ENCODE measurements at regions not wholly inside any gene's neighbourhood (a gene's known extent, or its start where the extent isn't known, plus 50 kb on each side); places are given as distances from the start of the nearest gene placed in this dataset.
"Not testable (repeated sequence)": the region's sequence is repeated elsewhere in the genome, so short reads cannot be mapped to it uniquely, and the experiment has no call there.

- peaks cover 93% of the 10 kb centered on the region for H3K9me3 Mint-ChIP-seq
- intact Hi-C loops (cut with micrococcal nuclease), result no loop called here
These were observed 375.6 kb upstream of the NUPR2 start for GRCh38 chr7:56491636-56492425.

GRCh38 chr7:56483861-56484550, 367.8 kb upstream of the NUPR2 start:
- H3K27me3 Mint-ChIP-seq, result no peaks in the 10 kb centered on the region
- no peaks in the 10 kb centered on the region for H3K4me1 Mint-ChIP-seq (ENCODE audit: low read depth)
- H3K4me3 Mint-ChIP-seq, result no peak overlapping the region
- intact Hi-C loops (cut with micrococcal nuclease), result no loop called here
- H3K9me3 Mint-ChIP-seq, result peaks cover 91% of the 10 kb centered on the region
- H3K36me3 Mint-ChIP-seq (ENCODE audit: low read depth), result no peaks in the 10 kb centered on the region
- H3K27ac Mint-ChIP-seq, result no peak overlapping the region

More at GRCh38 chr7:56491636-56492425, 375.6 kb upstream of the NUPR2 start:
- Mint-ChIP-seq H3K27ac (no peak overlapping the region), H3K27me3 (no peaks in the 10 kb centered on the region), H3K4me3 (no peak overlapping the region), H3K4me1 (ENCODE audit: low read depth) (no peaks in the 10 kb centered on the region), H3K36me3 (ENCODE audit: low read depth) (no peaks in the 10 kb centered on the region)

GRCh38 chr7:56483153-56483552, 366.9 kb upstream of the NUPR2 start:
- H3K4me3 Mint-ChIP-seq, result no peak overlapping the region
- H3K9me3 Mint-ChIP-seq, result peaks cover 91% of the 10 kb centered on the region
- no peaks in the 10 kb centered on the region for H3K4me1 Mint-ChIP-seq (ENCODE audit: low read depth)
- intact Hi-C loops (cut with micrococcal nuclease), result no loop called here
- H3K27me3 Mint-ChIP-seq, result no peaks in the 10 kb centered on the region
- no peak overlapping the region for H3K27ac Mint-ChIP-seq
- no peaks in the 10 kb centered on the region for H3K36me3 Mint-ChIP-seq (ENCODE audit: low read depth)

- no peaks in the 10 kb centered on the region for H3K36me3 Mint-ChIP-seq (ENCODE audit: low read depth)
- H3K27me3 Mint-ChIP-seq, result no peaks in the 10 kb centered on the region
- no peak overlapping the region for H3K4me3 Mint-ChIP-seq
- H3K27ac Mint-ChIP-seq, result no peak overlapping the region
- intact Hi-C loops (cut with micrococcal nuclease), result no loop called here
- H3K9me3 Mint-ChIP-seq, result peaks cover 93% of the 10 kb centered on the region
- no peaks in the 10 kb centered on the region for H3K4me1 Mint-ChIP-seq (ENCODE audit: low read depth)
These were observed 363.5 kb upstream of the NUPR2 start for GRCh38 chr7:56479748-56480147.

- peaks cover 93% of the 10 kb centered on the region for H3K9me3 Mint-ChIP-seq
- no peak overlapping the region for H3K4me3 Mint-ChIP-seq
- intact Hi-C loops (cut with micrococcal nuclease), result no loop called here
- no peaks in the 10 kb centered on the region for H3K27me3 Mint-ChIP-seq
- H3K36me3 Mint-ChIP-seq (ENCODE audit: low read depth), result no peaks in the 10 kb centered on the region
- H3K4me1 Mint-ChIP-seq (ENCODE audit: low read depth), result no peaks in the 10 kb centered on the region
- H3K27ac Mint-ChIP-seq, result no peak overlapping the region
These were observed 362.9 kb upstream of the NUPR2 start for GRCh38 chr7:56479136-56479535.

GRCh38 chr7:56474271-56474670, 358.1 kb upstream of the NUPR2 start:
- no peak overlapping the region for H3K27ac Mint-ChIP-seq
- peaks cover 95% of the 10 kb centered on the region for H3K9me3 Mint-ChIP-seq
- intact Hi-C loops (cut with micrococcal nuclease), result no loop called here
- H3K4me1 Mint-ChIP-seq (ENCODE audit: low read depth), result no peaks in the 10 kb centered on the region
- H3K27me3 Mint-ChIP-seq, result no peaks in the 10 kb centered on the region
- no peak overlapping the region for H3K4me3 Mint-ChIP-seq
- H3K36me3 Mint-ChIP-seq (ENCODE audit: low read depth), result no peaks in the 10 kb centered on the region

- no peaks in the 10 kb centered on the region for H3K27me3 Mint-ChIP-seq
- H3K9me3 Mint-ChIP-seq, result peaks cover 91% of the 10 kb centered on the region
- H3K4me1 Mint-ChIP-seq (ENCODE audit: low read depth), result no peaks in the 10 kb centered on the region
- intact Hi-C loops (cut with micrococcal nuclease), result no loop called here
- no peak overlapping the region for H3K4me3 Mint-ChIP-seq
- H3K36me3 Mint-ChIP-seq (ENCODE audit: low read depth), result no peaks in the 10 kb centered on the region
- H3K27ac Mint-ChIP-seq, result no peak overlapping the region
These were observed 355.6 kb upstream of the NUPR2 start for GRCh38 chr7:56471811-56472210.

GRCh38 chr7:56466607-56467525, 350.6 kb upstream of the NUPR2 start:
- H3K4me1 Mint-ChIP-seq (ENCODE audit: low read depth); H3K27me3 Mint-ChIP-seq; H3K27ac Mint-ChIP-seq; H3K4me3 Mint-ChIP-seq; intact Hi-C loops (cut with micrococcal nuclease); H3K36me3 Mint-ChIP-seq (ENCODE audit: low read depth): not testable (repeated sequence)
- H3K9me3 Mint-ChIP-seq, result peaks cover 95% of the 10 kb centered on the region

- Mint-ChIP-seq H3K27me3 (no peaks in the 10 kb centered on the region), H3K4me3 (no peak overlapping the region), H3K36me3 (ENCODE audit: low read depth) (no peaks in the 10 kb centered on the region), H3K9me3 (peaks cover 89% of the 10 kb centered on the region), H3K4me1 (ENCODE audit: low read depth) (no peaks in the 10 kb centered on the region), H3K27ac (no peak overlapping the region)
- intact Hi-C loops (cut with micrococcal nuclease), result no loop called here
These were observed 333.5 kb upstream of the NUPR2 start for GRCh38 chr7:56449762-56450161.

GRCh38 chr7:56447864-56448693, 331.9 kb upstream of the NUPR2 start:
- Mint-ChIP-seq H3K27ac (no peak overlapping the region), H3K27me3 (no peaks in the 10 kb centered on the region), H3K4me3 (no peak overlapping the region), H3K36me3 (ENCODE audit: low read depth) (no peaks in the 10 kb centered on the region), H3K4me1 (ENCODE audit: low read depth) (no peaks in the 10 kb centered on the region), H3K9me3 (peaks cover 89% of the 10 kb centered on the region)
- intact Hi-C loops (cut with micrococcal nuclease), result no loop called here

GRCh38 chr7:56420528-56420927, 304.3 kb upstream of the NUPR2 start:
- H3K36me3 Mint-ChIP-seq (ENCODE audit: low read depth); H3K4me3 Mint-ChIP-seq: not testable (repeated sequence)
- H3K9me3 Mint-ChIP-seq, result peaks cover 50% of the 10 kb centered on the region

GRCh38 chr7:56375173-56375572, 259.0 kb upstream of the NUPR2 start:
- no peaks in the 10 kb centered on the region for H3K4me1 Mint-ChIP-seq (ENCODE audit: low read depth)
- no peak overlapping the region for H3K27ac Mint-ChIP-seq
- peaks cover 30% of the 10 kb centered on the region for H3K9me3 Mint-ChIP-seq
- H3K27me3 Mint-ChIP-seq, result no peaks in the 10 kb centered on the region
- H3K4me3 Mint-ChIP-seq, result no peak overlapping the region
- no peaks in the 10 kb centered on the region for H3K36me3 Mint-ChIP-seq (ENCODE audit: low read depth)
- intact Hi-C loops (cut with micrococcal nuclease), result no loop called here

More at GRCh38 chr7:56420528-56420927, 304.3 kb upstream of the NUPR2 start:
- H3K4me1 Mint-ChIP-seq (ENCODE audit: low read depth); intact Hi-C loops (cut with micrococcal nuclease); H3K27ac Mint-ChIP-seq; H3K27me3 Mint-ChIP-seq: not testable (repeated sequence)

GRCh38 chr7:56374666-56375065, 258.4 kb upstream of the NUPR2 start:
- H3K9me3 Mint-ChIP-seq, result peaks cover 30% of the 10 kb centered on the region
- H3K36me3 Mint-ChIP-seq (ENCODE audit: low read depth); H3K27me3 Mint-ChIP-seq; H3K27ac Mint-ChIP-seq; H3K4me3 Mint-ChIP-seq; intact Hi-C loops (cut with micrococcal nuclease); H3K4me1 Mint-ChIP-seq (ENCODE audit: low read depth): not testable (repeated sequence)

All from dendritic cell treated with granulocyte-macrophage colony-stimulating factor and Interleukin-4, amounts not matched to agents 40 ng/mL and 50 ng/mL, for 4 days (primary cell).